GM23248 (cell line): ENCODE measurements at regions not wholly inside any gene's neighbourhood (a gene's known extent, or its start where the extent isn't known, plus 50 kb on each side); places are given as distances from the start of the nearest gene placed in this dataset.
"Not testable (repeated sequence)": the region's sequence is repeated elsewhere in the genome, so short reads cannot be mapped to it uniquely, and the experiment has no call there.

Experiments used
- EZH2 ChIP-seq: fragments of 200-600 bp; sonication (generic); IDR thresholded peaks from 2 replicates; pipeline ENCODE4 v1.6.1; 2018; ENCODE audit warnings: antibody characterized with exemption, mild to moderate bottlenecking; ENCODE audit not compliant: insufficient read depth, poor library complexity, severe bottlenecking
- EZH2phosphoT487 ChIP-seq: fragments of 200-600 bp; sonication (generic); IDR thresholded peaks from 2 replicates; pipeline ENCODE4 v1.6.1; 2018; ENCODE audit warnings: antibody characterized with exemption, moderate library complexity, mild to moderate bottlenecking, low read depth; ENCODE audit not compliant: insufficient read depth

- TF ChIP-seq EZH2, EZH2phosphoT487: not testable (repeated sequence)
These were observed 124.5 kb upstream of the PRDX6 start for GRCh38 chr1:173352635-173353034.
